WTC11 (cell line): ENCODE measurements at regions not wholly inside any gene's neighbourhood (a gene's known extent, or its start where the extent isn't known, plus 50 kb on each side); places are given as distances from the start of the nearest gene placed in this dataset.

Experiments used
- OVOL2 ChIP-seq: fragments of 250-450 bp; sonication (Bioruptor Pico); IDR thresholded peaks from 2 replicates; pipeline ENCODE4 v1.9.0; 2021; ENCODE audit warnings: mild to moderate bottlenecking, borderline replicate concordance
- PRRX2 ChIP-seq: fragments of 250-450 bp; sonication (Bioruptor Pico); IDR thresholded peaks from 2 replicates; pipeline ENCODE4 v1.8.0; 2021; ENCODE audit warnings: mild to moderate bottlenecking
- TEAD4 ChIP-seq: sonication (generic); formaldehyde crosslinking; IDR thresholded peaks from 2 replicates; pipeline ENCODE4 v1.8.0; 2022; ENCODE audit warnings: mild to moderate bottlenecking, missing genetic modification reagents
- TF ChIP-seq, protein P1 (sequence below): sonication (generic); formaldehyde crosslinking; IDR thresholded peaks from 2 replicates; pipeline ENCODE4 v1.8.0; 2022; ENCODE audit warnings: mild to moderate bottlenecking, missing genetic modification reagents
- TF ChIP-seq, protein P2 (sequence below): fragments of 200-600 bp; IDR thresholded peaks from 2 replicates; pipeline ENCODE4 v1.8.0; 2022; ENCODE audit warnings: antibody characterized with exemption
- TF ChIP-seq, protein P3 (sequence below): fragments of 250-450 bp; sonication (Bioruptor Pico); conservative IDR thresholded peaks from 2 replicates; pipeline ENCODE4 v1.9.0; 2021; ENCODE audit warnings: mild to moderate bottlenecking

DNA sequence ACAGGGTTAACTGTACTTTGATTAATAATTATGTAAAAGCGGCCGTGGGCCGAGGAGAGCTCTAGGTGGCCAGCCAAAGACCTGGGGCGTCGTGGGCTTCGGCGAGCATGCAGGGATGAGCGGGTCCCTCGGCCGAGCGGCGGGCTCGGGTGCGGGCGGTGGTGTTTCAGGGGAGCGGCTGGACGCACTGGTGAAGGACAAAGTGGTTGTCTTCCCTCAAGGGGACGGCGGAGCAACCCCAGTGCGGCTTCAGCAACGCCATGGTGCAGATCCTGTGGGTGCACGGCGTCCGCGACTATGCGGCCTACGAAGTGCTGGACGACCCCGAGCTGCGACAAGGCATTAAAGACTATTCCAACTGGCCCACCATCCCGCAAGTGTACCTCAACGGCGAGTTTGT, 103.0 kb upstream of the C1GALT1C1 start:
- TF ChIP-seq PRRX2 (CRISPR knock-in tag) = no peak
- TF ChIP-seq, protein P1, sequence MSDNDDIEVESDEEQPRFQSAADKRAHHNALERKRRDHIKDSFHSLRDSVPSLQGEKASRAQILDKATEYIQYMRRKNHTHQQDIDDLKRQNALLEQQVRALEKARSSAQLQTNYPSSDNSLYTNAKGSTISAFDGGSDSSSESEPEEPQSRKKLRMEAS (CRISPR knock-in tag) = no peak
- TF ChIP-seq, protein P2, sequence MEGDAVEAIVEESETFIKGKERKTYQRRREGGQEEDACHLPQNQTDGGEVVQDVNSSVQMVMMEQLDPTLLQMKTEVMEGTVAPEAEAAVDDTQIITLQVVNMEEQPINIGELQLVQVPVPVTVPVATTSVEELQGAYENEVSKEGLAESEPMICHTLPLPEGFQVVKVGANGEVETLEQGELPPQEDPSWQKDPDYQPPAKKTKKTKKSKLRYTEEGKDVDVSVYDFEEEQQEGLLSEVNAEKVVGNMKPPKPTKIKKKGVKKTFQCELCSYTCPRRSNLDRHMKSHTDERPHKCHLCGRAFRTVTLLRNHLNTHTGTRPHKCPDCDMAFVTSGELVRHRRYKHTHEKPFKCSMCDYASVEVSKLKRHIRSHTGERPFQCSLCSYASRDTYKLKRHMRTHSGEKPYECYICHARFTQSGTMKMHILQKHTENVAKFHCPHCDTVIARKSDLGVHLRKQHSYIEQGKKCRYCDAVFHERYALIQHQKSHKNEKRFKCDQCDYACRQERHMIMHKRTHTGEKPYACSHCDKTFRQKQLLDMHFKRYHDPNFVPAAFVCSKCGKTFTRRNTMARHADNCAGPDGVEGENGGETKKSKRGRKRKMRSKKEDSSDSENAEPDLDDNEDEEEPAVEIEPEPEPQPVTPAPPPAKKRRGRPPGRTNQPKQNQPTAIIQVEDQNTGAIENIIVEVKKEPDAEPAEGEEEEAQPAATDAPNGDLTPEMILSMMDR = no peak
- no peak for TF ChIP-seq TEAD4 (CRISPR knock-in tag)
- no peak for TF ChIP-seq OVOL2 (CRISPR knock-in tag)
- TF ChIP-seq, protein P3, sequence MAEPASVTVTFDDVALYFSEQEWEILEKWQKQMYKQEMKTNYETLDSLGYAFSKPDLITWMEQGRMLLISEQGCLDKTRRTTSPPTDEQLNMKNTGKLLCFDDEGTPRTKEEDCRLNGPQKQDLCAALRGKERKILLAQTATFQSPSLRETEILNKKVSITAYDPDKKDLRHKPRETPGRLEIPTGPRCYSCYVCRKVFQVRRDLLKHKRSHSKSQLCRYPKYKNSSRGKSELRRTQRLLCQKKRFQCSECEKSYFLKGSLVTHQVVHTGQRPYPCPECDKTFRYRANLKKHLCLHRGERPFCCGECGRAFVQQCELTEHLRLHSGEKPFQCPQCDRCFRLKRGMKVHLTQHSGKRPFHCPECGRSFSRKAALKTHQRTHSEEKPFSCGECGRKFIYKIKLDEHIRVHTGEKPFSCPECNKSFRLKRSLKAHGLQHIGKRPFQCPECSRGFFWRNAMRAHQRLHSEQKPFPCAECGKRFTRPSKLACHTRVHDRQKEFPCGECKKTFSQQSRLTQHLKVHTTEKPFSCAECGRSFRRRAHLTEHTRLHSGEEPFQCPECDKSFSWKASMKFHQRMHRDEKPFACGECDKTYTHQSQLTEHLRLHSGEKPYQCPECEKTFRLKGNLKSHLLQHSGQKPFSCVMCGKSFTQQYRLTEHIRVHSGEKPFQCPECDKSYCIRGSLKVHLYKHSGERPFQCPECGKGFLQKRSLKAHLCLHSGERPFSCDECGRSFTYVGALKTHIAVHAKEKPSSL (CRISPR knock-in tag) = no peak
